ENCODE measurements at regions not wholly inside any gene's neighbourhood (a gene's known extent, or its start where the extent isn't known, plus 50 kb on each side); places are given as distances from the start of the nearest gene placed in this dataset.

- WGBS, 2 donors (ENCODE audit: low coverage in 1 of 2) = 47 to 51% methylated on average over 3 of the region's 3 CpGs
- peaks cover 32 to 91% (median 36%) of the 10 kb centered on the region in 3 donors for H3K4me1 ChIP-seq
Observed at GRCh38 chr1:39151267-39151666, 53.2 kb upstream of the MACF1 start.

DNA sequence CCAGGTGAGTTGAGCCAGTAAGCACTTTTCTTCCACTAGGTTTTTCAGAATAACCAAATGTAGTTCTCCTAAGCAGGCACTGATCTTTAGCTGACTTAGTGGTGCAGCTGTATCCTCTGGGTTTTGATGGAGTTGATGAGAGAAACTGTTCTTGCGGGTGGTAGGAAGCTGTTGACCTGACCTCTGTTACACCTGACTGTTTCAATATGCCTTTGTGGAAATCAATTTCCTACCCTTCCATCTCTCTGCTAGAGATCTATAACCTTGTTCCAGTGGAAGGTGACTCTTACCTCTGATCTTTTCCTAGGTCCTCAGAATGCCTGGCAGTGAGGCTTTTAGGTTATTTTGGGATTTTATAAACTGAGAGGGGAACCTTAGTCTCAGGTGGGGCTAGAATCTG, 51.6 kb upstream of the MACF1 start:
- no peak for TF ChIP-seq POLR2A (IDR thresholded peaks at IDR 0.05)
- TF ChIP-seq EP300 (IDR thresholded peaks at IDR 0.05) = no peak
- TF ChIP-seq, protein P1, sequence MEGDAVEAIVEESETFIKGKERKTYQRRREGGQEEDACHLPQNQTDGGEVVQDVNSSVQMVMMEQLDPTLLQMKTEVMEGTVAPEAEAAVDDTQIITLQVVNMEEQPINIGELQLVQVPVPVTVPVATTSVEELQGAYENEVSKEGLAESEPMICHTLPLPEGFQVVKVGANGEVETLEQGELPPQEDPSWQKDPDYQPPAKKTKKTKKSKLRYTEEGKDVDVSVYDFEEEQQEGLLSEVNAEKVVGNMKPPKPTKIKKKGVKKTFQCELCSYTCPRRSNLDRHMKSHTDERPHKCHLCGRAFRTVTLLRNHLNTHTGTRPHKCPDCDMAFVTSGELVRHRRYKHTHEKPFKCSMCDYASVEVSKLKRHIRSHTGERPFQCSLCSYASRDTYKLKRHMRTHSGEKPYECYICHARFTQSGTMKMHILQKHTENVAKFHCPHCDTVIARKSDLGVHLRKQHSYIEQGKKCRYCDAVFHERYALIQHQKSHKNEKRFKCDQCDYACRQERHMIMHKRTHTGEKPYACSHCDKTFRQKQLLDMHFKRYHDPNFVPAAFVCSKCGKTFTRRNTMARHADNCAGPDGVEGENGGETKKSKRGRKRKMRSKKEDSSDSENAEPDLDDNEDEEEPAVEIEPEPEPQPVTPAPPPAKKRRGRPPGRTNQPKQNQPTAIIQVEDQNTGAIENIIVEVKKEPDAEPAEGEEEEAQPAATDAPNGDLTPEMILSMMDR (IDR thresholded peaks at IDR 0.05) = no peak
- no peak for TF ChIP-seq POLR2AphosphoS5 (IDR thresholded peaks at IDR 0.05)
- no peak for ATAC-seq
- no peaks in the 10 kb centered on the region for H3K9me3 ChIP-seq
- 92% methylated on average over 1 of the region's 1 CpG; no CpG with 5 or more reads in 1 of the 2 donors for WGBS, 2 donors (ENCODE audit: low coverage in 1 of 2)
- no peak overlapping the region for H3K4me3 ChIP-seq
- no peaks in the 10 kb centered on the region for H3K36me3 ChIP-seq
- peaks cover 36 to 97% (median 38%) of the 10 kb centered on the region in 3 donors for H3K4me1 ChIP-seq
- H3K27me3 ChIP-seq = no peaks in the 10 kb centered on the region
- no peak overlapping the region for H3K27ac ChIP-seq

More at GRCh38 chr1:39151267-39151666, 53.2 kb upstream of the MACF1 start:
- Histone ChIP-seq H3K27ac (peak overlapping the region in 1 of 4 donors; percentile 3), H3K4me3 (no peak overlapping the region), H3K27me3 (no peaks in the 10 kb centered on the region), H3K36me3 (no peaks in the 10 kb centered on the region), H3K9me3 (no peaks in the 10 kb centered on the region)
- no peak for TF ChIP-seq POLR2AphosphoS5 (IDR thresholded peaks at IDR 0.05)
- no peak for TF ChIP-seq POLR2A (IDR thresholded peaks at IDR 0.05)
- TF ChIP-seq, protein P1 (IDR thresholded peaks at IDR 0.05) = no peak
- no peak for TF ChIP-seq EP300 (IDR thresholded peaks at IDR 0.05)
- no peak for ATAC-seq

GRCh38 chr1:39153684-39154083, 50.8 kb upstream of the MACF1 start:
- Histone ChIP-seq H3K4me1 (peaks cover 40 to 97% (median 46%) of the 10 kb centered on the region in 3 donors), H3K36me3 (no peaks in the 10 kb centered on the region), H3K27ac (peak overlapping the region in 3 of 4 donors; percentile 69 to 82 (median 73)), H3K4me3 (no peak overlapping the region), H3K9me3 (no peaks in the 10 kb centered on the region), H3K27me3 (no peaks in the 10 kb centered on the region)
- no peak for ATAC-seq
- TF ChIP-seq EP300 (IDR thresholded peaks at IDR 0.05) (no peak), POLR2A (IDR thresholded peaks at IDR 0.05) (no peak), POLR2AphosphoS5 (IDR thresholded peaks at IDR 0.05) (no peak)
- TF ChIP-seq, protein P1 (IDR thresholded peaks at IDR 0.05) = no peak
- 50 to 67% methylated on average over 1 to 2 of the region's 2 CpGs for WGBS, 2 donors (ENCODE audit: low coverage in 1 of 2)

- Histone ChIP-seq H3K27ac (peak overlapping the region; percentile 61 to 82 (median 71)), H3K36me3 (no peaks in the 10 kb centered on the region), H3K4me3 (no peak overlapping the region), H3K9me3 (no peaks in the 10 kb centered on the region), H3K4me1 (peaks cover 41 to 98% (median 51%) of the 10 kb centered on the region in 3 donors), H3K27me3 (no peaks in the 10 kb centered on the region)
- no peak for TF ChIP-seq EP300 (IDR thresholded peaks at IDR 0.05)
- TF ChIP-seq POLR2AphosphoS5 (IDR thresholded peaks at IDR 0.05) = peak; percentile 61
- no peak for TF ChIP-seq POLR2A (IDR thresholded peaks at IDR 0.05)
- TF ChIP-seq, protein P1 (IDR thresholded peaks at IDR 0.05) = no peak
- ATAC-seq = peak; percentile 90
- WGBS, 2 donors (ENCODE audit: low coverage in 1 of 2) = 44 to 73% methylated on average over 1 to 6 of the region's 6 CpGs
Observed at GRCh38 chr1:39154553-39155421, 49.7 kb upstream of the MACF1 start.

Small RNA genes lying in the stretch of these regions (small RNA-seq; reads per million reads assigned to genes)
- gene RNA5SP44 (0 reads per million in 4 donors), gene RNU6-608P (0 reads per million in 4 donors)
